GM19438 (cell line): ENCODE measurements at regions not wholly inside any gene's neighbourhood (a gene's known extent, or its start where the extent isn't known, plus 50 kb on each side); places are given as distances from the start of the nearest gene placed in this dataset.
"Not testable (repeated sequence)": the region's sequence is repeated elsewhere in the genome, so short reads cannot be mapped to it uniquely, and the experiment has no call there.

Experiments used
- ATAC-seq: cut with Tn5 transposase; IDR thresholded peaks from one replicate; pipeline ENCODE4 v1.9.1; 2021; ENCODE audit warnings: low read depth; ENCODE audit not compliant: unreplicated experiment

DNA sequence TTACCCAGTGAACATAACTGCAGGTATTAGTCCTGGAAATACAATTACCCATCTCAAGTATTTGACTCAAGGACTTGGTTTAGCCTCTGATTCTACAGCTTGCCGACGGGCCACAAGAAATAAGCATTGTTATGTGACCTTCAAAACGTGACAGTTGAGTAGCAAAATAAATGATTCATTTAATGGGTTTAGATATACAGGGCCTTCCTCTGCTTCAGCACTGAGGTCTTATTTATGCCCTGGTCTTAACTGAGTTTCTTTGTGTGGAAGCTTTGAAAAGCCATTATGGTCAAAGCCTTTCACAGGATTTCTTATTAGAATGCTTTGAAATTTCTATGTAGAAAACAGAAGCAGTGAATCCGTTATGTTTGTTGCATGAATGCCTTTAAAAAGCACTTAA lies 899.2 kb upstream of the API5 start:
- ATAC-seq = no peak

DNA sequence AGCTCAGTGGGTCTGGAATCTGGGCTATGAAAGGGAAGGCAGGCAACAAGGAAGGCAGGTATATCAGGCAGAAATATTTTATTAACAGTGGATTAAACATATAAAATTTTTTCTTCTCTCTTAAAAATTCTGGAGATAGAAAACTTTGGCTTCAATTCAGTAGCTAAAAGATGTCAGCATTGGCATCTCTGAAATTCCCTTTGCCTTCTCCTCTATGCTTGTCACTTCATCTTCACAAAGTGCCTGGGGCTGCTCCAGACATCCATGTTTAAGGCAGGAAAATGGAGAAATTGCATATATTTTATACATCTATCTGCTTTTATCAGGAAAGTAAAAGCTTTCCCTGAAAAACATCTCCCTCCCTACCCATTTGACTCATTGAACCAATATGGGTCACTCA lies 894.1 kb upstream of the API5 start:
- ATAC-seq = no peak

DNA sequence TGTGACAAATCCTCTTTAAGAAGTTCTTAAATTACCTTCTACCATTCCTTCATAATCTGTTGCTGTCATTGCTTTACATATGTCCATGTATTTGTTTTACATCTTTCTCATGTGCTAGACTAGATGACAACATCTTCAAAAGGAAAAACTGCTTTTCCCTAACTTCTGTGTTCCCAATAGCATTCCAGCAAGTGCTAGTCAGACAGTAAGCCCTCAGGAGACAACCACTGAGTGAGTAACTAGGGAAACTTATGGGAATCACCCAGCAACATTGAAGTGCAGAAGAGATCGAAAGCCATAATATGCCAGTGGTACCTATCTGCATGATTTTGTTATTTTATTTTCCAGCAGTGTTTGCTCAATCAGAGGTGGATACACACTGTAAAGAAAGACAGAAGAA lies 889.7 kb upstream of the API5 start:
- ATAC-seq = no peak

DNA sequence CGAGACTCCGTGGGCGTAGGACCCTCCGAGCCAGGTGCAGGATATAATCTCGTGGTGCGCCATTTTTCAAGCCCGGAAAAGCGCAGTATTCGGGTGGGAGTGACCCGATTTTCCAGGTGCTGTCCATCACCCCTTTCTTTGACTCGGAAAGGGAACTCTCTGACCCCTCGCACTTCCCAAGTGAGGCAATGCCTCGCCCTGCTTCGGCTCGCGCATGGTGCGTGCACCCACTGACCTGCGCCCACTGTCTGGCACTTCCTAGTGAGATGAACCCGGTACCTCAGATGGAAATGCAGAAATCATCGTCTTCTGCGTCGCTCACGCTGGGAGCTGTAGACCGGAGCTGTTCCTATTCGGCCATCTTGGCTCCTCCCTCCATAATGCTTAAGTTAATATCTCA lies 876.9 kb upstream of the API5 start:
- not testable (repeated sequence) for ATAC-seq

DNA sequence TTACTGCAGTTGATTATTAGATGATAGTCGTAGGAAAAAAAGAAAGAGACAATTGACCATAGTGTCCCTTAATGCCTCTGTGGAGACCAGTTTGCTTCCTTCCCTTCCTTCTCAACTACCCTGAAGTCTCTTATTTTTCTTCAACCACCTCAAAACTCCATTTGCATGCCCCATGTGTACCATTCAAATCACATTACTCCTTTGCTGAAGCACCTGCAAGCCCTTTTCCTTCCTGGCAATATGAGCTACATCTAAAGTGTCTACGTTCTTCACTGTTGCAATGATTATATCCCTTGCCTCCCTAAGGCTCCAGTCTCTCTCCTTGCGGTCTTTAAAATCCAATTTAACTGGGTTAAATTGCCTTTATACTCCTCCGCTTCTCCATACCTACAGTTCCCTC lies 867.4 kb upstream of the API5 start:
- no peak for ATAC-seq

DNA sequence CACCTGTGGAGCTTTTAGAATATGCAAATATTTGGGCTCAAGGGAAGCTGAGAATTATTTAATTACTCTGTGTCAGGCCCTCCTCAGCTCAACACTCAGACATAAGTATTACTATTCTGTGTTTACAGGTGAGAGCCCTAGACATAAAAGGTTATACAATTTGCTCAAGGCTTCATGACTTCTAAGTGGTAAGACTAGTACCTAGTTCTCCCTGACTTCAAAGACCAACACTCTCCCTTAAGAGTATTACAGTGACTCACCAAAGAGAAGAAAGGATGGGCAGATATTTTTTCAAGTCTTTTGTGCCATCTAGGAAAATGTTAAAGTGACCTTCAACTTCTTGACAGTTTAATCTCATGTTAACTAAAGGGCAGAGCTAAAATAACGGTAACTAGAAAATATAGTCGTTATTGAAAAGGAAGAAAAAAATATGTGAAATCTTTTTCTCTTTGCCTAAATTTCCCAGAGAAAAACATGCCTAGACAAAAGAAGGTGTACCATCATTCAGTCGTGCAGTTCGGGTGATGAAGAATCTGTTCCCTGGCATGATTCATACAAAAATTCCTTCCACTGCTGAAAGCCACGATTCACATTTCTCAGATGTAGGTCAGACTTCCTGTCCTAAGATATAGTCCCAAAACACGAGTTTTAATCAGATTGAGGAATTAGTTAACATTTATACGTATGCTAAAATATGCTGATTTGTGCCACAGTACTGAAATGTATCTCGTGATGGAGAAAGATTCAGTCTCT lies 849.1 kb upstream of the API5 start:
- no peak for ATAC-seq

DNA sequence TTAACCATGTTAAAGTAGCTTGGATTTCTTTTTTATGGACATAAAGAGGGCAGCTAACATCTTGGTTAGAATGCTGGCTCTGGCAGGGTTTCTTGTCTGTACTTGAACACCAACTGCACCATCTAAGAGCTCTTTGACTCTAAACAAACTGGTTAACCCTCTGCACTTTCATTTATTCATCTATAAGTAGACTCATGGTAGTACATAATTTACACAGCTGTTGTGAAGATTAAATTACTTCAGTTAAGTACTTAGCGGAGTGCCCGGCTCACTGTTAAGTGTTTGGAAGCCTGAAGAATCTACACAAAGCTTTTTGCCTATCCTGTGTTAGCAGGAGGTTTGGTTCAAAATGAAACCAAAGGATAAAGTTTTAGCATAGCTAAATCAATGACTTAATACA lies 846.2 kb upstream of the API5 start:
- no peak for ATAC-seq

DNA sequence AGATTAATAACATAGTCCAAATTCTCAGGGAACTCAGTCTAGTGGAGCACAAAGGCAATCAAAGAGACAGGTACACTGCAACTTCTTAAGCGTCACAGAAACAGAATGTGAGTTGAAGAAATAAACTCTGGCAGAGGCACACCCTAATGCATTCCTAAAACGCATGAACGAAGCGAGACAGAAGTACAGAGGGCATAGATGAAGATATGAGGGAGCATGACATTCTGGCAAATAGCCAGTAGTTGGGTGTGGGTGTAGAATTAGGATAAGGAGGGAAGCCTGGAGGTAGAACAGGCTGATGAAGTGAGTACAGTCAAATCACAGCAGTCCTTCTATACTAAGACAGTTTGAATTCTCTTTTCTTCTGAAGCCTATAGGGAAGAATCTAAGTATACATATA lies 838.7 kb upstream of the API5 start:
- ATAC-seq = no peak

DNA sequence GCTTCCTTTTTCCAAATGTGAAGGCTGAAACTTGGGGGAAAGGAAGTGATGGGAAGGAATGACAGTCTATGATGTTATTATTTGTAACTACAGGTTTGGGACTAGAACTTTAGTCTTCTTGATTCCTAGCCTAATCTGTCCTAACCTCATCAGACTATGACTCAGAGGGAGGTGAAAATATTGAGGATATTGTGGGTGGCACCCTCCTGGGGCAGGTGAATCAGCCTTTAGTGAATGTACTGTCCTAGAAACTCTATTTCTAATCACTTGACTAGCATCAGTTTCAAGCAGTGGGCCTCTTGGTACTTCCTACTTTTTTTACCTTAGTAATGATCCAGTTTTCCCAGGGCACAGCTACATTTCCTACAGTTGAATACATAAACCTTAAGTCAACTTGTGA lies 829.0 kb upstream of the API5 start:
- no peak for ATAC-seq

DNA sequence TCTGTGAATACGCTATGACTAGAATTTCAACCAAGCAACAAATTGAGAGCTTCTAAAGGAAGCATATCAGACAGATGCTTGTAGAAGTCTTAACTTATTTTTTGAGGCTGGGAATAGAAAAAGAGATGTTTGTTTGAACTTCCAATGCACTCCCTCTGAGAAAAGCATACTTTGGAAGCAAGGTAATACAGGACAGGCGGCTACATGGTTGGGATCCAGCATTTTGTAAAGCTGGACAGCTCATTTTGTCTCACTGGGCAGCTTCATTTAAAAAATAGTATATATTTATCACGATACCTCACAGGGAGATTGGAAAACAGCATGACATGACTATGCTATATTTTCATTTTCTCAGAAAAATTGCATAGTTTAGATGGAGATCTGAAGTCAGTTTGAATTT lies 821.3 kb upstream of the API5 start:
- ATAC-seq = no peak

DNA sequence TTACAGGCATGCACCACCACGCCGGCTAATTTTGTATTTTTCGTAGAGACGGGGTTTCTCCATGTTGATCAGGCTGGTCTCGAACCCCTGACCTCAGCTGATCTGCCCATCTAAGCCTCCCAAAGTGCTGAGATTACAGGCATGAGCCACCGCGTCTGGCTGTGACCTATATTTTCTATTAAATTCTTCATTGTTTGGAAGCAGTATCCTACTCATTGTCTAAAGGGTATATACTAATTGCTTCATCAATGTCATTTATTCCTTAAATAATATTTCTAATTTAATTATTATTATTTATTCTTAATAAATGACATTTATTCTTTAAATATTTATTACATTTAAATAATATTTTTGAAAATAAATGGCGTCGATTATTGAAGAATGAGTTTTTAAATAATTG lies 817.3 kb upstream of the API5 start:
- no peak for ATAC-seq

DNA sequence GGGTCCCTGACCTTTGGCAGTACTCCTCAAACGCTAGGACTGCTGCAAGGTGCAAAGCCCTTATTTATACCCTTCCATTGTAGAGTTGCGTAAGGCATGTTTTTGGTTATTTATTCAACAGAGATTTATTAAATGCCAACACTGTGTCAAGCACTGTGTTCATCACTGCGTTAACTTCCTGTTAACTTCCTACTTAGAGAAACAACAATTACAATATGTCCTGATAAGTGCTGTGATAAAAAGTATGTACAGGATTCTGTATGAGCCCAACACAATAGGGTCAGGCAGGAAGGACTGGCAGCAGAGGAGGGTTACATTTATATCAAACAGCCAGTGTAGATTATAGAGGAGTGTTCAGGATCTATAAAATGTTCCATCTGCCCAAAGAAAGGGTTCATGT lies 812.8 kb upstream of the API5 start:
- no peak for ATAC-seq

DNA sequence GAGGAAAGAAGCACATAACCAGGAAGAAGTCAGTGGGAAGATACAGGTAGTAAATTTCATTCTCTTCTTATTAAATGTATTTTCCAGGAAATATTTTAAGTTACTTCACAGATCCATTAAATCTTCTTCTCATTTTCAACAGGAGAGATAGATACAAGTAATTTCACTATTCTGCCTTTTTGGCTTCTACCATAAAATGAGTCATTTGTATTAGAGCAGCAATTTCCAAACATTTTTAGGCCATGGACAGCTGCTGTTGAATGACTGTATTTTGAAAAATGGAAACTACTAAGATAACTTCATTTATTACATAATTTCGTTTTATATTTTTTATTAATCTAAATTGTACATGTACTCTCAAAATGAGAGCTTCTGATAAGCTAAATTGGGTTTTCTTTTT lies 809.6 kb upstream of the API5 start:
- no peak for ATAC-seq

DNA sequence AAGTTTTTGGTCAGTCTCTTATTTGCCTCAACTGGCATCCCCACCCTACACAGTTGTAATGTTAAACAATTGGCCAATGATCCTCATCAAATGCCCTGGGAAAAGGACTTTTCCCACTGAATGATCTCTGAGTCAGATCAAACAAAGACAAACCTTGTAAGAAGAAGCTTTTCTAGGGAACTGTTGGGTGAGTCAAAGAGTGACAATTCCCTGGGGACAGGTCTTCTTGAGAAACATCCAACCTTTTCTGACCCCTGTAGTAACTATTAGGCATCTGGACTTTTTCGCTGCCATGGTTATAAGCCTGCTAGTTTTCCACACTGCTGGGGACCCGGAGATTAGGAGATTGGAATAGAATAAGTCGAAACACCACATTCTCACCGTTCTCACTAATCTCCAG lies 789.8 kb upstream of the API5 start:
- ATAC-seq = no peak

DNA sequence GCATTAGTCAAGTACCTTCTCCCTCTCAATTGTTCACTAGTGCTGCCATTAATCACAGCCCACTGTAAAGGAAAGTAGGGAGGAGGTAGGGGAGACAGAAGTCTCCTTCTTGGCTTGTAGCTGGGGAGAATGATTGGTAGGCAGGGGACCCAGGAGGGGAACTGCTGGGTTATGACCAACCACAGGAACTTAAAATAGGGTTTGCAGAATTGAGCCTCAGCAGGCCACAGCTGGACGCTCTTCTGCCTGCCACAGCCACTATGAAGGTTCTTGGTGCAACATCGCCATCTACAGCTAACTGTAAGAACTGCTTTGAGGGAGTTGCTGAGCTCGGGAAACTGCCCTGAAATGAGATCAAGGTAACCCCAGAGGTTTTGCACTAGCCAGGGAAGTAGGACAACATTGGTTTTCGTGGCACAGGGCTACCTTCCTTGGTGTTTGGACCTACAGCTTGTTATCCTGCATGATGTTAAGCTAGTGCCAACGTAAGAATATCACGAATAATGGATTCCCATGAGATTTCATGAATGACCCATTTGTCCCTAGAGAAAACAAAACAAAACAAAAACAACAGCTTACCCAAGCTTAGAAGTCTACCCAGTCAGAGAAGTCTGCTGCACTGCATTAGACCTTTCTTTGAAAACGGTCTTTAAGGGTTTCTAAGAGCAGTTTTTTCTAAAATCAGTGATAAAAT lies 787.1 kb upstream of the API5 start:
- peak; percentile 83 for ATAC-seq

DNA sequence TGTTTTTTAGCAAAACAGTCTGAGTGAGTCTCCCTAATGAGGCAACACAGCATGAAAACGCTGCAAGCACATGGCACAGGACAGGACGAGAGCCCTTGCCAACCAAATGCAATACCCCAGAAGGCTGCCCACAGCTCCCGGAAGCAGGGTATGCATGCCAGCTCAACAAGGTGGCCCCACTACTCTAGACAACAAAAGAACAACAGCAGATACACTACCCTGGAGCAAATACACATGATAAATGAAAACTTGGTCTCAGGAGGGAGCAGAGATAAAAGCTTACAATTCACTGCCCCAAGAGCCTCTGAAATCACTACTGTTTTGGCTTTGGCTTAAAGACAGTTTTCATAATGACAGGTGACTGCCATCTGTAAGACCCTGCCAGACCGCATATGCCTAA lies 785.4 kb upstream of the API5 start:
- no peak for ATAC-seq

DNA sequence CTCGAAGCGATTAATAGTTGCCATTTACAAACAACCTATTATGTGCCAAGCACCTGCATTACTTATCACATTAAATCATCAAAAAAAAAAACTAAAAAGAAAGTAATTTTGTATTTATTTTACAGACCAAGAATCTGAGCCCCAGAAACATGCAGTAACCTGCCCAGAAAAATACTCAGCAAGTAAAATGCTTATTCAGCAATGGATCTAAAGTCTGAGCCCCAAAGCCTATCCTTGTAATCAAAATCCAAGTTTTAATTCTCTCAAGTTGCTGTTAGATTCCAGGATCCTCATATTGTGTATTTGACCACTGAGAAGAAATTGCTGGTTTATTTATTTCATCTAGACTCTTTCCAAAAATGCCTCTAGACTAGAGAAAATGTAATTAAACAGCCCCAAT lies 783.3 kb upstream of the API5 start:
- ATAC-seq = no peak

DNA sequence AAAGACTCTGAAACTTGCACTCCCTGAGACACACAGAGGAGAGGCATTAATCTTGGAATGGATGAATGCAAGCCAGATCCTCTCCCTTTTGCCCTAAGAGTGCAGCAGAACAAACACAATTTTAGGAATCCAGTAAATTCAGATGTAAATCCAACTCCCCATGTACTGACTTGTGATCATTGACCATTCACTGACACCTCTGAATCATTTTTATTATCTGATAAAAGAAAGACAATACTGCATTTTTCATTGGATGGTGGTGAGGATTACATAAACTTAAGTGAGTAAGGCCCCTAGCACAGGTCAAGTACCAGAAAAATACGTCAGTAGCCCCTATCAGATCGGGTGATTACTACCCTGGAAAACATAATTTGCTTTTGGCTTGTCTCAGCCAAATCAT lies 782.9 kb upstream of the API5 start:
- no peak for ATAC-seq

DNA sequence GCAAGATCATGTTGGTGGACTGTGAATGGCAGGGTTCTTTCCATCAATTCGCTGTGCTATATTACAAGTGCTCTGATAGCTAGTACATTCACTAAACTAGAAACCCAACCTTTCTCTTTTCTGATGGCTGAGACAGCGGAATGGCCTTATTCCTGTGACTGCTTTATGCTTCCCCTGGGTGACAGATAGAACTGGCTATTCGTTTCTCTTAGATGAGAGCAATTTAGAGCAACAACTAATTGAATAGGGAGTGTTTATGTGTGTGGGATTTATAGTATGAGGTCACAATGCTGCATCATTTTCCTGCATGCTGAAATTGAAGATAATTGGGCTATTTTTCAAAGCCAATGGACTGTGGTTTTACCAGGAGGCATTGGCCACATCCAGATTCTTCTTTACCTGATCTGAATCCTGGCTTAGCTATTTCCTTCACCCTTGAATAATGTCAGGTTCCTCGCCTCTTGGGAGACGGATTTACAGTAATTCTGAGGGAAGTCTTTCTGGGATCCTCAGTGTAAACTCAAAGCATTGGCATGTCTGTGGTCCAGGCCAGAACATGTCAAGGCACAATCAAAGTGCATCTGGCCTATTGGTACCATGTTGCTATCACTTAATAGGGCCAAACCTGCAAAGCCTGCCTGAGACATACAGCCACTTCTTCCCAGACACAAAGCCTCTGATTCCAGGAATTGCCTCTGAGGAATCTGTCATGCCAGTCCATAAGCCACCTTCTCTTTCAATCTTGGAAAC lies 775.0 kb upstream of the API5 start:
- no peak for ATAC-seq

DNA sequence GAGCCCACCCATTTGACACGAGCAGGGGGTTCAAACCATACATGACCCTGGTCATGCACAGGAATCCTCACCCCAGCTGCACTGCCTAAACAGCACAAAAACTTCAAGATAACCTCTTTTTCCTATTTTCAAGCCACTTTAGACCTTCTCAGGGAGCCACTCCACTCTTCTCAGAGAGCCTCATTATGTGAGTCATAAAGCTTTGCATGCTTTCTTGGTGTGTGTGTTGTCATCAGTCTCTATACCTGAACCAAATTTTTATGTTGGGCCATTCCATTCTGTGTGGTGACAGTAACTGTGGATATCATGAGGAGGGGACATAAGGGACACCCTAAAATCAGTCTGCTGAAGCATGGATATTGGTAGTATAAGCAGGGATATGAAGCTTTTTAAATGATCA lies 769.5 kb upstream of the API5 start:
- no peak for ATAC-seq

DNA sequence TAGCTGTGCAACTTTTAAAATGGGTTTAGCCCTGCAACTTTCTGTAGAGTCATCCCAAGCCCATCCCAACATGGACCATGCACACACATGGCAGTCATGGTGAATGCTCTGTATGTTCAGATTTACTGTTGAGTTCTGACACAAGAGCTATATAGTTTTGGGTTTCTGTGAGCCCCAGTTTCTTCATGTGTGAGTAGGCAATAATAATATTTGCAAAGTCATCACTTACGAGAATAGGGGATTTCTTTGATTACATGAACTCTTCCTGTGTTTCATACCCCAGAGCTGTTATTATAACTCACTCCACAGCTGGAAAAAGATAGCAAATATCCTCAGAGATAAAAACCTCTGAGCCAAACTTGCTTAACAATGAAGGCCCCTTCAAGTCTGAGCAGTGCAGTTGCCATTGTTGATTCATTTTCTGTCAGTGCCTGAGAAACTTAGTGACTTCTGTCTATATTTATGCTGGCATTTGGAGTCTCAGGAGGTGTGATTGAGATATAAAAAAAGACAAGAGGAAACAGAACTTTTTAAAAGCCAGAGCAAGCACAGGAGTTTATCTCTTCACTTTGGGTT lies 767.9 kb upstream of the API5 start:
- no peak for ATAC-seq
